Retinal pigment epithelial cell (primary cell): ENCODE measurements at regions not wholly inside any gene's neighbourhood (a gene's known extent, or its start where the extent isn't known, plus 50 kb on each side); places are given as distances from the start of the nearest gene placed in this dataset.

Experiments
- DNase-seq: peaks from one replicate; pipeline ENCODE4 v3.0.0-alpha.2; 2010; ENCODE audit warnings: low read depth
- H3K4me3 ChIP-seq: 2 replicates; pipeline ENCODE4 v1.5.1; 2011; ENCODE audit warnings: mild to moderate bottlenecking, low read length, control low read depth, moderate library complexity
- CTCF ChIP-seq: conservative IDR thresholded peaks from 2 replicates; pipeline ENCODE4 v1.5.1; 2011; ENCODE audit warnings: low read depth, low read length, control low read depth, inconsistent platforms

GRCh38 chr9:1522219-1522767 is 472.1 kb downstream of the DMRT2 start:
- TF ChIP-seq CTCF: no peak
- DNase-seq: no peak
- H3K4me3 ChIP-seq: no peak overlapping the region

GRCh38 chr9:1528456-1528855 is 478.3 kb downstream of the DMRT2 start:
- H3K4me3 ChIP-seq: no peak overlapping the region
- no peak for TF ChIP-seq CTCF
- DNase-seq: no peak

GRCh38 chr9:1530696-1531095 is 480.5 kb downstream of the DMRT2 start:
- no peak for DNase-seq
- TF ChIP-seq CTCF: no peak
- H3K4me3 ChIP-seq: no peak overlapping the region

- DNase-seq: no peak
- H3K4me3 ChIP-seq: no peak overlapping the region
- TF ChIP-seq CTCF: no peak
Observed at GRCh38 chr9:1531424-1531823, 481.3 kb downstream of the DMRT2 start.

GRCh38 chr9:1532171-1532570 is 482.0 kb downstream of the DMRT2 start:
- no peak for TF ChIP-seq CTCF
- DNase-seq: no peak
- no peak overlapping the region for H3K4me3 ChIP-seq

GRCh38 chr9:1535051-1535450 is 480.1 kb upstream of the SMARCA2 start:
- no peak for TF ChIP-seq CTCF
- no peak for DNase-seq
- no peak overlapping the region for H3K4me3 ChIP-seq

- no peak for TF ChIP-seq CTCF
- no peak overlapping the region for H3K4me3 ChIP-seq
- no peak for DNase-seq
Observed at GRCh38 chr9:1535599-1535998, 479.5 kb upstream of the SMARCA2 start.
